DMS 273 (cell line): ENCODE measurements at regions not wholly inside any gene's neighbourhood (a gene's known extent, or its start where the extent isn't known, plus 50 kb on each side); places are given as distances from the start of the nearest gene placed in this dataset.

Source experiments
- DNase-seq: peaks from one replicate; lab custom pipeline; 2025; ENCODE audit not compliant: unreplicated experiment; lab: John Stamatoyannopoulos, UW

- no peak for DNase-seq
Measured at GRCh38 chr9:1414711-1415131, 364.6 kb downstream of the DMRT2 start.

DNA sequence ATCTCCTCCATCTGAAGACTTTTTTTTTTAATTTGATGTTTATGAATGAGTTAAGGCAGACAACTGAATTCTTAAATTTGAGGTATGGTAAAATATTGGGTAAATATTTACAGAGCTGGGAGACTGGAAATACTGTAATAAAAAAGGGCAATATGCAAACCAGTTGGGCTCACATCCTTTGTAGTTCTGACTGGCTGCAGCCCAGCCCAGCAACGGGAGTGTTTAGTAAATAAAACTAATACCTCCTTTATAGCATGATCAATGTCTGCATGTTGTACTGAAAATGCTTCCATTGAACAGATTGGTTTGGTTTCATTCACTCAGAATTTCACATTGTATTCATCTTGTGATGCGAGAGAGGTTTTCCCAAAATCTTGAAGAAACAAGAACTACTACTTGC lies 365.0 kb downstream of the DMRT2 start:
- no peak for DNase-seq

- no peak for DNase-seq
Measured at GRCh38 chr9:1416261-1416660, 366.1 kb downstream of the DMRT2 start.

DNA sequence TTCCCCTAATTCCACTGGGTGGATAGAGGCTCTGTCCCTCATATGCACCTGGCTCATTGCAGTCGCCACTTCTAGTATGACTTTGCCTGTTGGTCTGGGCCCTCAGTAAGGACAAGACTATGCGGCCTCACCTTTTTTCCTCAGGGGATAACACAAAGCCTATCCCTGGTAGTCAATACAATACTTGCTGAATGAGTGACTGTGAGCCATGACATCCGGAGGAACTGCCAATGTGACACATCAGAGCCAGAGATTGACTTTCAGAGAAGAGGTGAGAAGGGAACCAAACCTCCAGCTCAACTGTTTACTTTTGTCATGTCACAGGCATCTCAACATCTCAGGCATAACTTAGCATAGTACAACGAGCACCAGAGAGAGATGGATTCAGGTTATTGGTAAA lies 371.3 kb downstream of the DMRT2 start:
- DNase-seq: no peak

DNA sequence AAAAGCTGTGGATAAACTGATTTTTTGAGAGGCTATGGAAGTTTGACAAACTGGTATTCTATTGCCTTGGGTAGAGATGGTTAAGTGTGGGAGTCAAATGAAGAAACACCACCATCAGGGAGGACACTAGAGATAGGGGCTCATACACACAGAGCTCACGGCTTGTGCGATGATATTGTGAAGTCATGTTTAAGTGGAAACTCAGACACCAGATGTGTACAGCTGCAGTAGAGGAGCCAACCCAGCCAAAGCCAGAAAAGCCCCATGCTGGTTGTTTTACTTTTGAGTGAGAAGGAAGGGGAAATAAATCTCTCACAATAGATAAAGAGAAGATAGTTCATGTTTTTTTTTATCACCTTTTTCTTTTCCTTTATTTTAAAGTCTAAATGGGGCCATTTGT lies 377.7 kb downstream of the DMRT2 start:
- no peak for DNase-seq

DNA sequence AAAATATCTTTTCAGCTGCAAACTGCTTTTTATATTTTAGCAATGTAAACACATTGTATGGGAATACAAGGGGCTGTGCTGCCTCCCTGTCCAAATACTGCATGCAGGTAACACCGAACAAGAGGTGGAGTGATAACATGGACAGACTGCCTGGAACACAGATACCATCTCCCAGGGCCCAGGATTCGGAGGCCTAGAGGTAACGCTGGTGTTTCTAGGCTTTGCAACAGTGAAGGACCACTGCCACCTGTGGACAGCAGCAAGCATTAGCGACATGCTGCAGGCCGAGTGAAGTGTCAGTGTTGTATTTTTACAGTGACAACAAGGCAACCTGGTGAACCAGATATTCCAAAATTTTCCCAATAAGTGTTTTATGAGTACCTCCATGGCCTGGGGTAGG lies 379.1 kb downstream of the DMRT2 start:
- DNase-seq: peak; percentile 22

GRCh38 chr9:1431461-1431860 lies 381.3 kb downstream of the DMRT2 start:
- DNase-seq: no peak

- DNase-seq: peak; percentile 19
Measured at GRCh38 chr9:1434052-1434767, 384.1 kb downstream of the DMRT2 start.

DNA sequence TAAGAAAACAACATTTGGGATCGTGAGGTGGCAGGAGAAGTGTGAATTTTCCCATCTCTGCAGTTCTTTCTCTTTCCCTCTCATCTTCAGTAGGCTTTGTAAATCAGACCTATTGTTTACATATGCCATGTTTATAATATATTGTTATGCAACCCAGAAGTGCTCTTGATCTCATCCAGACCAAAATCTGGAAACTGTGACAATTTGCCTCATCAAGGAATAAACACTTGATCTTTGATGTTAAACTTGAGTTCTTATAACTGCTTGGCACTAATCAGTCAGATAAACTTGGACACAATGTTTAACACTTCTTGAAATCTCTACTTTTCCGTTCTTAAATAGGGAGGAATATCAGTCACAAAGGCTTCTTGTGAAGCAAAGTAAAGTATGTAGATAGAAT lies 384.7 kb downstream of the DMRT2 start:
- no peak for DNase-seq

- DNase-seq: no peak
Measured at GRCh38 chr9:1440256-1440655, 390.1 kb downstream of the DMRT2 start.

DNA sequence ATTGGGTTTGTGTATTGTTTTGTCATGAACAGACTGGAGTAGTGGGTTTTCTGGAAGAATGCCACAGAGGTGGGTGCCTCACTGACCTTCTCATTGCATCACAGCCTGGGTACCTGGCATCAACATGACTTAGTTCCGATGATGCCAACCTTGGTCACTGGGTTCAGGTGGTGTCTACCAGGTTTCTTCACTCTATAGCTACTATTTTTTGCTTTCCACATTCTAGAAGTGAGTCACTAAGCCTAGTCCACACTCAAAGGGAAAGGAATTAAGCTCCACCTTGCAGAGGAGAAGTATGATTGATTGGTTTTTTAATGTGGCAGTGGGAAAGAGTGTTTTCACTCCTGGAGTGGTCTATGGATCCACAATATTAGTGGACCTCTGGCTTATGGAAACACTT lies 391.9 kb downstream of the DMRT2 start:
- no peak for DNase-seq

DNA sequence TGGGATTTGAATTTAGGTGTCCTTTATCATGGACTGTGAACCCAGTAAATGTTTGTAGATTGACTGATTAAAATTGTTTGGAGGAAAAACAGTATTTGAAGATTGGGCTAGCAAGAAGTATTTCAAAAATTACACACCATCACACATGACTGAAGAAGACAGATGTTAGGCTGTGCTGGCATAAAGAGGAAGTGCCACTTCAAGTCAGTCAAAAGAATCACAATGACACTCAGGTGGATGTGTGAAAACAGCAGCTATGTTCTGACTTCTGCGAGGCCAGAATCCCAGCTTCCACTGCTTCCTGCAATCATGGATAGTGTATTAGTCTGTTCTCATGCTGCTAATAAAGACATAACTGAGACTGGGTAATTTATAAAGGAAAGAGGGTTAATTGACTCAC lies 393.3 kb downstream of the DMRT2 start:
- DNase-seq: no peak

DNA sequence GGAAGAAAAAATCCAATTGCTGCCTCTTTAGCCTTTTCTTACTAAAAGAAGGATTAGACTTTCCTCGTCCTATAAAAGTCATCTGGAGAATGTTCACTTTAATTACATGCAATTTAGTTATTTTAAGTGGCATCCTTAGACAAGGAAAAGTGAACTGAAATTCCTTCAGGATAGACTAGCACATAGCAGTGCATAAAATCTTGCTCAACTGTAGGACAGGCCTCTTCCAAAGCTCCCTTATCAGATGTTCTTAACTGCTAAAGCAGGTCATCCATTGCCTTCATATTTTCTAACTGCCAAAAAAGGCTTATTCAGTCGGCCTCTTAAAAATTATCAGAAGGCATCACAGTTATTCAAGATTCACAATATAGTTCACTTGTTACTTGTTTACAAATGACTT lies 396.5 kb downstream of the DMRT2 start:
- DNase-seq: no peak

- DNase-seq: no peak
Measured at GRCh38 chr9:1453636-1454035, 403.5 kb downstream of the DMRT2 start.

- no peak for DNase-seq
Measured at GRCh38 chr9:1454211-1454610, 404.1 kb downstream of the DMRT2 start.

GRCh38 chr9:1454616-1455347 lies 404.6 kb downstream of the DMRT2 start:
- DNase-seq: no peak

DNA sequence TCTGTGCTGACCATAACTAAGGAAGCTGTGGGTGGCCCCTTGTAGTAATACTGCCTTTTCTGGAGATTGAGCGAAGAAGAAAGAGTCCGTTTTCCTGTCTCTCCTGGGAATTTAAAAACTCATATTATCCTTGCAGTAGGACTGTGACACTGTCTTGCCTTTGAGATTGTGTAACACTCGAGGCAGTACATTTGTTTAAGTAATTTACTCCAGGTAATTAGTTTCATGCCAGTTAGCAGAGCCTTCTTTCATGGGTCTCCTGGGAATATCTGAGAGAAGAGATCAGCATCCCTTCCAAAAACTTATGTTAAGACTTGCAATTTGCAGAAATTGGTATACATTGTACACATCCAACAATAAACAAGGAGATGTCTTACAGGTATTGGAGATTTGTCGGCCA lies 405.6 kb downstream of the DMRT2 start:
- DNase-seq: no peak

- DNase-seq: no peak
Measured at GRCh38 chr9:1456301-1457024, 406.3 kb downstream of the DMRT2 start.

GRCh38 chr9:1457460-1457859 lies 407.3 kb downstream of the DMRT2 start:
- no peak for DNase-seq

GRCh38 chr9:1458503-1458902 lies 408.3 kb downstream of the DMRT2 start:
- DNase-seq: peak; percentile 27

DNA sequence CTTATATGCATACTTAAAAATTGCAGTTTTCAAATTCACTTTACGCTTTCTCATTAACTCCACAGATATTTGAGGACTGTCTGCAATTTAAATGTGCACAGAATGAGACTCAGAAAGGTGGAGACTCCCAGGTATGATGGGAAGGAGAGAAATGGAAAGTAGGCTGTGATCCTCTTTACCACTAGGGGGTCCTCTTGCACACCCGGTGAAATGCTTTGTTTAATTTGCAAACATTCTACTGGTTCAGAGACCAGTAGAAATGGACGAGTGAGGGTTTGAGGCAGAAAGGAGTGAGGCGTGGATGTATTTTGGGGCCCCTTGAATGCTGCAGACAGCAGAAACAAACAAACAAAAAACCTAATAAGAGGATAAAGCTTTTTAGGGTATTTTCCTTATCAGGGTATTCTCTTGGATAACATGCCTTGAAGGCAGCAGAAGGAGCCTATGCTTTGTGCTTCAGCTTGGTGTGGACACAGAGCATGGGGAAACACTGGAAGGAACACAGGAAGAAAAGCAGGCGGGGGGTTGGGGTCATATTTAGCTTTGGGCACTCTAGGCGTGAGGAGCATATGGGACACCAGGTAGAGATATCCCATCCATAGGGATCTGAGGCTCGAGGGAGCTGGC lies 410.1 kb downstream of the DMRT2 start:
- peak; percentile 30 for DNase-seq

DNA sequence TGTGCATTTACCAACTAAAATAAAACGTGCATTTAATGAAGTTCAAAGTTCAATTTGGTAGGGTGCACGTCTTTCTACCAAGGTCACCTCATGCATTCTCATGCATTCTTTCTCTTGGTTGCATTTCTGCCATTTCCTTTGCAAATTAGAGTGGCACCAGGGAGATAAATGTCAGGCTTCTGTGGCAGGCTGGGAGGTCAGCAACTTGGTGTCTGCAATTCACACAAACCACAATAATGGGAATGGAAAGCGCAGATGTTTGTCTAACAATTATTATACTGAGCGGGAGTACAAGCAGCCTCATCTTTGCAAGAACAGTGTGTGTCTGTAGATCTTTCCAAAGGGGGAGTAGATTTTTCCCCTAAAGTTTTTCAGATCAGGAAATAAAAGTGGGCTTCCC lies 411.7 kb downstream of the DMRT2 start:
- no peak for DNase-seq
